GM12873 (cell line): ENCODE measurements at regions not wholly inside any gene's neighbourhood (a gene's known extent, or its start where the extent isn't known, plus 50 kb on each side); places are given as distances from the start of the nearest gene placed in this dataset.

Experiments
- TF ChIP-seq, protein P1 (sequence below): IDR thresholded peaks from 2 replicates; pipeline ENCODE4 v1.5.1; 2012; ENCODE audit warnings: low read depth, mild to moderate bottlenecking, moderate library complexity, low read length, control low read depth; ENCODE audit not compliant: insufficient read depth; ENCODE audit errors: missing control alignments

DNA sequence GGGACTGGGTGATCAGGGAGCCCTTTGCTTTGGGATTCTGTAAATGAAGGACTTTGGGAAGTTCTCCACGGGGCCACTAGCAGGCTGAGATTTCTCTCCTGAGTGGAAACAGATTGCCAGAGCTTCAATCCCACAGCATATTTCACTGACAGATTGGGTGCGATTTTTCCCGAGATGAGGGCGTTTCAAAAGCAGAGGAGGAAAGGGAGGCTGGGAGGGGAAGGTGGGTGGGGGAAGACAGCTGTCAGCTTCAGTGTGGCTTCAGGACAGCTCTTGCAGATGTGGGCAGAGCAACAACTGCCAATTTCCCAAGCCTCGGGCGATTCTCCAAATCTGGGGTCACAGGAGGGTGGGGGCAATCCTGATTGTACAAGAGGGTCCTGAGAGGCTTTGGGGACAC is 258.5 kb upstream of the ADRA1B start:
- TF ChIP-seq, protein P1, sequence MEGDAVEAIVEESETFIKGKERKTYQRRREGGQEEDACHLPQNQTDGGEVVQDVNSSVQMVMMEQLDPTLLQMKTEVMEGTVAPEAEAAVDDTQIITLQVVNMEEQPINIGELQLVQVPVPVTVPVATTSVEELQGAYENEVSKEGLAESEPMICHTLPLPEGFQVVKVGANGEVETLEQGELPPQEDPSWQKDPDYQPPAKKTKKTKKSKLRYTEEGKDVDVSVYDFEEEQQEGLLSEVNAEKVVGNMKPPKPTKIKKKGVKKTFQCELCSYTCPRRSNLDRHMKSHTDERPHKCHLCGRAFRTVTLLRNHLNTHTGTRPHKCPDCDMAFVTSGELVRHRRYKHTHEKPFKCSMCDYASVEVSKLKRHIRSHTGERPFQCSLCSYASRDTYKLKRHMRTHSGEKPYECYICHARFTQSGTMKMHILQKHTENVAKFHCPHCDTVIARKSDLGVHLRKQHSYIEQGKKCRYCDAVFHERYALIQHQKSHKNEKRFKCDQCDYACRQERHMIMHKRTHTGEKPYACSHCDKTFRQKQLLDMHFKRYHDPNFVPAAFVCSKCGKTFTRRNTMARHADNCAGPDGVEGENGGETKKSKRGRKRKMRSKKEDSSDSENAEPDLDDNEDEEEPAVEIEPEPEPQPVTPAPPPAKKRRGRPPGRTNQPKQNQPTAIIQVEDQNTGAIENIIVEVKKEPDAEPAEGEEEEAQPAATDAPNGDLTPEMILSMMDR: no peak

DNA sequence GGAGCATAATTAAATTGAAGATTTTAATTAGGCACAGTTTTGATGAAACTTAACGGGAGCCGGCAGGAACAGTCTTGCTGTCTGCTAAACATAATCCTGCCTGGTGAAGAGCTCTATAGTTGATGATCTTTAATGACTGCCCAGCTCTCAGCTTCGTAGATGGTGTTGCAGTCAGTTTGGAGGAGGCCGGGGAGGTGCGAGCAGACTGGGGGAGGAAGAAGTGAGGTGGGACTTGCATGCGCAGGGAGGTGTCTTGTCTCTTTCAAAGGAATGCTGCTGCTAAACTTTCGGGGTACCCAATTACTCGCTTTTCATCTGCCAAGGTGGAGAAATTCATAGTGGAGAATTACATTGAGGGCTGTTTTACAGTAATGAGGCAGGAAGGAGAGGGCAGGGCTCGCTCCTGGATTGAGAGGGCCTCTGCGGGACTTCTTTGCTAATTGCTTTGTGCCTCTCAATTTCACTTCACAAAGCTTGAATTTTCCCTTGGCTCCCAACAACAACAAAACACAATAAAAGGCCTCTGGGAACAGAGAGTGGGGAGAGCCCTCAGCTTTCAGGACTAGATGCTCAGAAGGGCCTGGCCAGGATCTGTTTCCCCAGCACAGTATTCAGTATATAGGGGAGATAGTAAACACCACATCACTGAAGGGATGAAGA is 257.9 kb upstream of the ADRA1B start:
- TF ChIP-seq, protein P1: no peak

DNA sequence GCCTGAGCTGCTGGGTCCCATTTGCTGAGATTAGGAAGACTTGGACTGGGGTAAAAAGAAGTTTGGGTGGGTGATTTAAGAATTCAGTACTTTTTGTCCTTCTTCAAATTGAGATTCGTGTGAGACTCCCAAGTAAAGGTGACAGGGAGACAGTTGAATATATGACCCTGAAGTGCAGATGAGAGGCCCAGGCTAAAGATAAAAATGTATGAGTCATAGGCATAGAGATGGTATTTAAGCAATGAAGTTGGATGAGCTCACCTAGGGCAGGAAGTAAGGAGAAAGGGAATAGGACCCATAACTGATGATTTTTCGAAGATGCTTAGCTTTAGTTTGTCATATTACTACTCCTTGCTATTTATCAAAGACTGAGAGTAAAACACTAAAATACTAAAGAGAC is 255.9 kb upstream of the ADRA1B start:
- TF ChIP-seq, protein P1: no peak

DNA sequence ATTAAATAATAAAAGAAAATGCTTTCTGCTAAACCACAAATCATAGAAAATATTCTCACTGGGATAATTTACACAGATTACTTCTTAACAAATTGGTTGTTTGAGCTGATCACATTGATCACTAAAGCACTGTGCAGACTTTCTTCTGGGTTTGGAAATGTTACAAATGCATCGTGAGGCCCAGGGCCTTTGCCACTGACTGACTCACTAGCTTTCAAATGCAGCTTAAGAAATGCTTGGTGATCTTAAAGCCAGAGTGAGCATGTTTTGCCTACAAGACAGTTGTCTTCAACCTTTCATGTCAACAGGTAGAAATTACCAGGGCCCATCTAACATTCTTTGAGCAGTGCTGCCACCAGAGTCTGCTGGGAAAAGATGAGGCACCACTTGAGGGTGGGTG is 252.3 kb upstream of the ADRA1B start:
- TF ChIP-seq, protein P1: no peak

DNA sequence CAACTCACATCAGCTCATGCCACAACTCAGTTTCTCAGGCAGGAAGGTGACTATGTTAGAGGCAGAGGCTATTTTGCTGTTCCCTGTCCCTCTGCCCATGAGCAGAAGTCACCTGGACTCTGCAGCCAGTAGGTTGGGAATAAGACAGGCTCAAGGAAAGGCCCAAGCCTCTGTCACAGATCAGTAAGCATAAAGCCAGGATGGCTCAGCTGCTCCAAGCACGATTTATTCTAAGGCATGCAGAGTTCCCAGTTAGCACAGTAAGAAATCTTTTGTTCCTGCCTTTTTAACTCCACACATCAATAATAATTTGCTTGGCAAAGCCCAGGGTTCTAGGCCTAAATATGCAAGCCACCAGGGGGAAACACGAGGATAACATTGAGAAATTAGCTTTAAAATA is 249.0 kb upstream of the ADRA1B start:
- TF ChIP-seq, protein P1: no peak

DNA sequence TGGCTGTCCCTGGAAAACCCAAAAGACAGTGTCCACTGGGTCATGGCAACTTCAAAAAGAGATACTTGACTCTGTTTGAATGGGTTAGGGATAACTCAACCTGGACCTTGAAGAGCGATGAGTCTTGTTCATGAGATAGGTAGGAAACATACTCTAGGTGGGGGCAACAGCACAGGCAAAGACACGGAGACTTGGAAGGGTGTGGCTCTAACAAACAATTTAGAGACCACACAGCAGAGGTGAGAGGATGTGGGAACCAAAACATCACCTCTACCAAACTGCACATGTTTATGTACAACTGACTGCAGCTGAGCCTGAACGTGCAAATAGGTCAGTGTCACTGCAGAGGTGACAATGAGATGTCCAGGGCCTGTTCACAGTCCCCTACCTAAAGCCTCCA is 247.7 kb upstream of the ADRA1B start:
- TF ChIP-seq, protein P1: no peak

DNA sequence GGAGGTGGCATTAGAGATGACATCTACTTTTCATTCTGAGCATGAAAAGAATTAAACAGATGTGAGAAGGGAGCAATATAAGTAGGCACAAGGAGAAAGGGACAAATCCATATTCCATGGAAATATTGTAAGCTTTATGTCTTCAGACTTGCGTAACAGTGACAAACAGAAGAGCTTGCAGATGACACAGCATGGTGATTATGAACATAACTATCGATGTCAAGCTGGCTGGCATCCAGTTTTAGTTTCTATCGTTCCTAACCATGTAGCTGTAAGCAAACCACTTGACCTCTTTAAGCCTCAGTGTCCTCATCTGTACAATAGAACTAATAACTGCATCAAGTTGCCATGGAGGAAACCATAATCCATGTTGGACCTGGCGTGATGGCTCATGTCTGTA is 246.7 kb upstream of the ADRA1B start:
- TF ChIP-seq, protein P1: no peak
